Gastroesophageal sphincter (tissue), 3 donors: ENCODE measurements at regions not wholly inside any gene's neighbourhood (a gene's known extent, or its start where the extent isn't known, plus 50 kb on each side); places are given as distances from the start of the nearest gene placed in this dataset.

ENCODE experiments used
- POLR2A ChIP-seq, 2 donors: fragments of 450-650 bp; IDR thresholded peaks; one replicate each; pipeline ENCODE4 v1.6.1; 2017; ENCODE audit warnings: antibody characterized with exemption in 2 of 2, mild to moderate bottlenecking in 2 of 2, moderate library complexity in 1 of 2
- TF ChIP-seq, protein P1 (sequence below), 4 experiments: fragments of 200-600 bp in 2 of 4; fragments of 450-650 bp in 2 of 4; sonication (generic) in 1 of 4; IDR thresholded peaks; one replicate each; pipeline ENCODE4 v1.5.1; 2017 to 2019; ENCODE audit warnings: antibody characterized with exemption in 4 of 4, mild to moderate bottlenecking in 2 of 4, moderate library complexity in 2 of 4

DNA sequence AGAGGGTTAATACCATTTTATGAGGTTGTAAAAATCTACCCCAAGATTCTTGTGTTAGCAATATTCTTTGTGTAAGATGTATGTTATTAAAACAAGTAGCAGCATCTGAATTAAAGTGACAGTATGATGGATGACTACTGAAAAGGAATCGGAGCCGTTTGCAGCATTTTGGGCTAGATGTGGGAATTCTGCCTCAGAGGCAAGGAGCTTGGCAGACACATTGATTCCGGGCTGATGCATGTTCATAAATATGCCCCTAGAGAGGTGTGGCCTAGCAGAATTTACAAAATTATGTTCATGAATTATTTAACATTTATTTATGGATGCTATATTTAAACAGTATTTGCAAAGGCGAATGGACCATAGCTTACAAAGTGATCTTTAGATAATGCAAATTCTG lies 389.0 kb upstream of the ETAA1 start:
- no peak for TF ChIP-seq POLR2A (IDR thresholded peaks at IDR 0.05)
- TF ChIP-seq, protein P1, sequence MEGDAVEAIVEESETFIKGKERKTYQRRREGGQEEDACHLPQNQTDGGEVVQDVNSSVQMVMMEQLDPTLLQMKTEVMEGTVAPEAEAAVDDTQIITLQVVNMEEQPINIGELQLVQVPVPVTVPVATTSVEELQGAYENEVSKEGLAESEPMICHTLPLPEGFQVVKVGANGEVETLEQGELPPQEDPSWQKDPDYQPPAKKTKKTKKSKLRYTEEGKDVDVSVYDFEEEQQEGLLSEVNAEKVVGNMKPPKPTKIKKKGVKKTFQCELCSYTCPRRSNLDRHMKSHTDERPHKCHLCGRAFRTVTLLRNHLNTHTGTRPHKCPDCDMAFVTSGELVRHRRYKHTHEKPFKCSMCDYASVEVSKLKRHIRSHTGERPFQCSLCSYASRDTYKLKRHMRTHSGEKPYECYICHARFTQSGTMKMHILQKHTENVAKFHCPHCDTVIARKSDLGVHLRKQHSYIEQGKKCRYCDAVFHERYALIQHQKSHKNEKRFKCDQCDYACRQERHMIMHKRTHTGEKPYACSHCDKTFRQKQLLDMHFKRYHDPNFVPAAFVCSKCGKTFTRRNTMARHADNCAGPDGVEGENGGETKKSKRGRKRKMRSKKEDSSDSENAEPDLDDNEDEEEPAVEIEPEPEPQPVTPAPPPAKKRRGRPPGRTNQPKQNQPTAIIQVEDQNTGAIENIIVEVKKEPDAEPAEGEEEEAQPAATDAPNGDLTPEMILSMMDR (IDR thresholded peaks at IDR 0.05), result no peak
